GM12872 (cell line): ENCODE measurements at regions not wholly inside any gene's neighbourhood (a gene's known extent, or its start where the extent isn't known, plus 50 kb on each side); places are given as distances from the start of the nearest gene placed in this dataset.

Experiments
- CTCF ChIP-seq: IDR thresholded peaks from 3 replicates; pipeline ENCODE4 v1.5.1; 2011; ENCODE audit warnings: low read depth, mild to moderate bottlenecking, low read length, moderate library complexity; ENCODE audit not compliant: insufficient read depth

- TF ChIP-seq CTCF = no peak
Observed at GRCh38 chr4:171035909-171036308, 777.3 kb upstream of the GALNTL6 start.

- no peak for TF ChIP-seq CTCF
Observed at GRCh38 chr4:171031338-171031737, 781.9 kb upstream of the GALNTL6 start.

- TF ChIP-seq CTCF = no peak
Observed at GRCh38 chr4:171025776-171026175, 787.4 kb upstream of the GALNTL6 start.

- no peak for TF ChIP-seq CTCF
Observed at GRCh38 chr4:171025343-171025742, 787.9 kb upstream of the GALNTL6 start.

GRCh38 chr4:171024720-171025303 is 788.4 kb upstream of the GALNTL6 start:
- TF ChIP-seq CTCF = no peak

GRCh38 chr4:171022824-171023230 is 790.4 kb upstream of the GALNTL6 start:
- TF ChIP-seq CTCF = no peak

- no peak for TF ChIP-seq CTCF
Observed at GRCh38 chr4:171017593-171017992, 795.6 kb upstream of the GALNTL6 start.
